Caki2 (cell line): ENCODE measurements at regions not wholly inside any gene's neighbourhood (a gene's known extent, or its start where the extent isn't known, plus 50 kb on each side); places are given as distances from the start of the nearest gene placed in this dataset.

Source experiments
- DNase-seq: peaks from one replicate; pipeline ENCODE4 v3.0.0-alpha.2; 2015; ENCODE audit warnings: low read depth
- in situ Hi-C: cut with HindIII; loops from 2 replicates; pipeline ENCODE4 v1.10.0; 2016; ENCODE audit warnings: low sequenced_read_pairs, low pct_unique_long_range_greater_than_20kb, mixed read lengths

DNA sequence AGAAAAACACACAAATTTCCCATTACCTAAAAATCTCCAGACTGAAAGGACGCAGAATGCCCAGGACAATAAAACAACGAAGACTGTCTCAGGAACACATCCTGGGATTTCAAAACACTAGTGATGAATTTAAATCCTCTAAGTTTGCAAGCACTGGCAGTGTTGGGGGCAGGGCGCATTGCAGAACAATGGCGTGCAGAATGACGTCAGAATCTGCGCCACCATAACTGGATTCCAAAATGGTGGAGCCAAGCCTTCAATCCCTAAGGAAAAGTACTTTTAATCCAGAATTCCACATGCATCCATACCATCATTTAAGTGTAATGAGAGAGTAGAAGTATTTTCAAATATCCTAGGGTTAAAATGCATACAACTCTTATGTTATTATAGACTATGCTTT lies 679.1 kb downstream of the TRIML1 start:
- no peak for DNase-seq
- in situ Hi-C loops = no loop called here

DNA sequence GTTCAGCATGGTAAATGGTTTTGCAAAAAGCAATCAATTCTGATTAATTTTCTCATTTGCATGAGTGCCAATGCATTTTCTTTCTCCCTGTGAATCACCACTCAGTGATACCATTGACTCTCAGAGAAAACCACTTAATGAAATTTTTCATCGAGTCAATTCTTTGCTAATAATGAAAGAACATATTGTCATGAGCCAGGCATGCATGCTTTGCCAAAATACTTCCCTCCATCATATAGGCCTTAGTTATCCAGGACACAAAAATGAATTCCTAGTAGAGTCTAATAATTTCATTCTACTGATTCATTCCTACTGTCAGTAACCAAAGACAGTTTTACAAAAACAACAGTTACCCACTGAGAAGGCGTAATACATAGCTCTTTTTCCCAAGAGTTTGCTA lies 680.0 kb downstream of the TRIML1 start:
- no peak for DNase-seq
- in situ Hi-C loops = no loop called here

DNA sequence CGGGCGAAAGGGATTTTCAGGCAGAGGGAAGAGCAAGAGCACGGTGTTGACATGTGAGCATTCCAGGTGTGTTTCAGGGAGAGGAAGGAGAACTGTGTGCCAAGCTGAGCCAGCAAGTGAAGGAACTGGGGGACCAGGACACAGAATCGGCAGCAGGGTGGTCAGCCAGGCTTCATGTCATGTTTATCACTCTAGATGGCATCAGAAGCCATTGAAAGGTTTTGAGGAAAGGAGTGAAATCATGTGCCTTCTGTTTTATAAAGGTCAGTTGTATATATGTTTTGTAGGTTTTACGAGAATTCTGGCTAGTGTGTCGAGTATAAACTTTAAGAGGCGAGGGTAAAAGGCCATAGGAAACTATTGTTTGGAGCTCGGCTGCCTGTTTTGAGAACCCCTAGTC lies 682.3 kb downstream of the TRIML1 start:
- DNase-seq = no peak
- in situ Hi-C loops = no loop called here

DNA sequence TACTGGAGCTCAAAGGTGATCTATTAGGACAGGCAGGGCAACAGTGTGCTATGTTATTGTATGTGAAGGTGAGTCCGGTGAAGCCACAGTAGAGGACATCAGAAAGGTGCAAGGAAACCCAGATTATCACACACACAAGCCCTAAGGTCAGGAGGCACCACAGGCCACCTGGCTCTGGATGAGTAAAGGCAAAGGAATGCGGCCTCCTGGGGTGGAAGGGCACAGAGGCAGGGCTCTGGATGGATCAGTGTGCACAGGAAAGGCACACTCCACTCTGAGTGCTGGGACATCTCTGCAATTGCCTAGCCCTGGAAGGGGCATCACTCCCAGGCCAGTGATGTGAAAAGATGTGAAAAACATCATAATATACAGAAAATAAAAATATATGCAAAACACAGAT lies 683.5 kb downstream of the TRIML1 start:
- DNase-seq = peak; percentile 12
- in situ Hi-C loops = no loop called here

DNA sequence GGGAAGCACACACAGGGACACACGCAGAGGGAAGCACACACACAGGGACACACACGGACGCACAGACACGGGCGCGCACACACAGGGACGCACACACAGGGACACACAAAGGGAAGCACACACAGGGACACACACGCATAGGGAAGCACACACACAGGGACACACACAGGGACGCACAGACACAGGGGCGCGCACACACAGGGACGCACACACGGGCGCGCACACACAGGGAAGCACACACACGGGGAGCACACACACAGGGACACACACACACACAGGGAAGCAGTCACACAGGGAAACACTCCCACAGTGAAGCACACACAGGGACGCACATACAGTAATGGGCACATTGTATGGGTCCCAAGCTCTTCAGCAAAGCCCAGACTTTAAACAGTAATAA lies 685.3 kb downstream of the TRIML1 start:
- no peak for DNase-seq
- in situ Hi-C loops = no loop called here

DNA sequence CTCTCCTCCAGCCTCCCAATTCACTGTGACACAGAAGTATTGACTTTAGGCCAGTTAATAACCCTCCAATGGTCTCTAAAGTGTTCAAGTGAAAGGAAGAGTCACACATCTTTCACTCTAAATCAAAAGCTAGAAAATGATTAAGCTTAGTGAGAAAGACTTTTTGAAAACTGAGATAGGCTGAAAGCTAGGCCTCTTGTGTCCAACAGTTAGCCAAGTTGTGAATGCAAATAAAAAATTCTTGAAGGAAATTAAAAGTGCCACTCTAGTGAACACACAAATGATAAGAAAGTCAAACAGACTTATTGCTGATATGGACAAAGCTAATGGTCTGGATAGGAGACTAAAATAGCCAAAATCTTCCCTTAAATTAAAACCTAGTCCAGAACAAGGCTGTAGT lies 687.2 kb downstream of the TRIML1 start:
- no peak for DNase-seq
- in situ Hi-C loops = no loop called here

DNA sequence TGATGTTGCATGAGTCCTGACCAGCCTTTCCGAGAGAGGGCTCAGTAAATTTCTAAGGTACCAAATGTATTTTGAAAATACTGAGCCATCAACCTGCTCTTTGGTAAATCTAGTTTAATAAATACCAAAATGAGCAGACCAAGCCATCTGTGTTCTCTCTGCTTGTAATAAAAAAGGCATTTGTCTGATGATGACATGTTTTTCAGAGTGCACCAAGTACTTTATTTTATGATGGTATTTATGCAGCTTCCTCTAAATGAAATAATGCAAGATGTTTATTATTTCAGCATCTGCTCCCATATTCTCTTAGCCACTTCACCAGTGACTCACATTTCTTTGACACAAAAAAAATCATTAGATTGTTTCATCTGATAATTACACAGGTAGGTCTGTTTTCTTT lies 700.5 kb downstream of the TRIML1 start:
- in situ Hi-C loops = no loop called here
- no peak for DNase-seq

DNA sequence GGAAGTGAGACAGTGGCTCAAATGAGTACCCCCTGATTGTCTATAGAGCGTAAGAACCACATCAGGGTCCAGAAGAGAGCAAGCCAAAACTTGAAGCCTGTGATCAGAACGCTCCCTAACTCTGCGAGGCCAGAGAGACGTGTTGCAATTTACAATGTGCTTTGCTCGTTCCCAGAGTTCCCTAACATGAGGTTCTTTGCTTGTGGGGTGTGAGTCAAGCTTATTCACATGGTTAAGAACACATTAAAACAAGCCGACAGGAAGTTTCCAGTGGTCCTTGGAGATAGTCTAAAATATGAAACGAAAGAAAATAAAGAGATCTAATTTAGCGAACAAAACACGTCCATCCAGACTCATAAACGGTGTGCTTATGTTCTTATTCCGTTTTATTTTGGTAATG lies 702.3 kb downstream of the TRIML1 start:
- in situ Hi-C loops = no loop called here
- no peak for DNase-seq

DNA sequence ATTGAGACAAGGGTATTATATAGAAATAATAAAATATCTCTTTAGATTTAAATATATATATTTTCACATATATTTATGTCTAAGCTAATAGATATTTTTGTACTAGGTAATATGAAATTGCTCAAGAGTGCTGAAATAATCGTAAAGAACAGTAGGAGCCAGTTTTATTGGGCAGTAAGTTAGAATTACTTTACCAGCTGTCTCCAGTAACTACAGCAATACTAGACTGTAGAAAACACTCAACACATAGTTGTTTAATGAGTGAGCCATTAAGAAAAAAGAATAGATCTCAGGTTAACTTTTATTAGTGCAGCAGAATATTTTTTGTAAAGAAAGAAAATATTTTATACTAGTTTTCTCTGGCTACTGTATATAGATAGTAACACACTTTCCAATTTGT lies 715.2 kb downstream of the TRIML1 start:
- in situ Hi-C loops = no loop called here
- no peak for DNase-seq

DNA sequence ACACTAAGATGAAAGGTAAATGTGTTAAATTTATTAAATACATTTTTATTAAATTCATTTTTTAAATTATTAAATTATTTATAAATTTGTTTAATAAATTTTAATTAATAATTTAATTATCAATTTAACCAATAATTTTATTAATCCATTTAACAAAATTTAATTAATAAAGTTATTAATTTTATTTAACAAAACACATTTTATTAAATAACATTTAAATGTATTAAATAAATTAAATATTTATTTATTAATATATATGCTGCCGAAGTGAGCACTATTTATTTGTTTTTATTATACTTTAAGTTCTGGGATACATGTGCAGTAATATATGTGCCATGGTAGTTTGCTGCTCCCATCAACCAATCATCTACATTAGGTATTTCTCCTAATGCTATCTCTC lies 719.5 kb downstream of the TRIML1 start:
- DNase-seq = no peak
- in situ Hi-C loops = no loop called here

DNA sequence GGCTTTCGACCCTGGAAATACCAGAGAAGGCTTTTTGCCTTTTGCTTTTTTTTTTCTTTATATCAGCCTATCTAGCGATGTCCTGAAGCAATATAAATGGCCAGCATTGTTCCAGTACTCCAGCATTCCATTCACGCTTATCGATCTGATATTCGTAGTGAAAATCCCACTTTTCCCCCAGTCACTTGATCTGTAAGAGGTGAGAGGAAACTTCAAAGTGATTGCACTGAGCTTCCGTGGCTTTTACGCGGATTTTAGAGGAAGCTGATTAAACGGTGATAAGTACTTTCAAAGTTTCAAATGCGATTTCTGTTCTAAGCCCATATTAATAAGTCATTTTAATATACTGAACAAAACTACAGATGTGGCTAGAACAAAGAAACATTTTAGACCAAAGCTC lies 725.5 kb downstream of the TRIML1 start:
- no peak for DNase-seq
- in situ Hi-C loops = no loop called here

DNA sequence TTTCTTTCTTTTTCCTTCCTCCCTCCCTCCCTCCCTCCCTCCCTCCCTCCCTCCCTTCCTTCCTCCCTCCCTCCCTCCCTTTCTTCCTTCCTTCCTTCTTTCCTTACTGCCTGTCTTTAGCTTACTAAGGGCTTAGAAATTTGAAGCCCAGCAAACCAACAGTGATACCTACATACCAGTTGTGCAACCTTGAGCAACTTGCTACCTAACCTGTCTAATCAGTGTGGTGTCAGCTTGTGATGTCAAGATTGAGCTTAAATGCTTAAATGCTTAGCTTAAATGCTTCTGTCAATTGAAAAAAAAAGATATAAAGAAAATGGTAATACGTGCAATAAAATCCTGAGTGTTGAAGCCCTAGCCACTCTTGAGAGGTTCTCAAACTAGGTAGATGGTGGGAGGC lies 728.6 kb downstream of the TRIML1 start:
- in situ Hi-C loops = no loop called here
- no peak for DNase-seq

DNA sequence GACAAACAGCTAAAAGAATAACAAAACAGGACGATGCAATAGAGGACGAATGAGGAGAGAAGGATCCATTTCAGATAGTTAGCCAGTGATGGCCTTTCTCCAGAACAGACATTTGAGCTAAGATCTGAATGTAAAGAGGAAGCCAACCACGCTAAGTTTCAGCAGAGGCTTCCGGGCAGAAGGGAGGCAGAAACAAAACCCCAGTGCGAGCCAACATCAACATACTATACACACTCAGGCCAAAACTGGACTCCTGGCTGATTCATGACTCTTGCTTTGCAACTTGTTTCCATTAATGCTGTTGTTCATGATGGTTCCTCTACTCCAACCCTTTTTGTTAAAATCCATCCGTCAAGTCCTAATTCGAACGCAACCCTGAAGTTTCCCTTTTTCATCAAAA lies 730.3 kb downstream of the TRIML1 start:
- DNase-seq = no peak
- in situ Hi-C loops = no loop called here

DNA sequence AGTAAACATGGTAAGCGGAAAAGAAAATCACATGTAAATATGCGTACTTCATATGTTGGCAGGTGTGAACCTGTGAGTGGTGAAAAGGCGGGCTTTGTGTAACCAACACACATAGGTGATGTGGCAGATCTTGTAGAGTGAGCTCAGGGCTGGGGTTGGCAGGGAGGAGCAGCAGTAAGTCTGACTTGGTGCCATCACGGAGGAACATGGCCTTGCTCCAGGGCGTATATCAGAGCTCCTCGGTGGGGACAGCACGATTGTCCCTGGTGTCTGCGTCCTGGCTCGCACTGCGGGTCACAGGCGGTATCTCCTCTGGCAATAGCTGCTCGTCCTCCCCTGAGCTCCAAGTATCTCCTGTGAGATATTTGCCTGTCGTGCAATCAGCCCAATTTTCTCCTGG lies 733.6 kb downstream of the TRIML1 start:
- in situ Hi-C loops = no loop called here
- no peak for DNase-seq

DNA sequence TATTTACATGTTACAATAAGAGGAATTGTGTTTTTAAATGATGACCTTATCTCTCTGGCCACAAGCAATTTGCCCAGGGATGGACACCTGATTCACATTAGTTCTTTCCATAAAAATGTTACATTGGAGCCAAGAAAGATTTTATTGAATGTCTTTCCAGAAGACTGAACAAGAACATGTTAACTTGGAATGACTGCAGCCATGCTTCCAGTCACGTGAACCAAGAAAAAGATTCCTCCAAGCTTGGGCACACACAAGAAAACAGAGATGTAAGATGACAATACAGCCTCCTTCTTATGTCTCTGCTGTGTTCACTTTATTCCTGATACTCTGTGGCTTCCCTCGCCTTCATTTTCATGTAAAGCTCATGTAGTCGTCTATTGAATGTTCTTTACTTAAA lies 737.6 kb downstream of the TRIML1 start:
- no peak for DNase-seq
- in situ Hi-C loops = no loop called here

DNA sequence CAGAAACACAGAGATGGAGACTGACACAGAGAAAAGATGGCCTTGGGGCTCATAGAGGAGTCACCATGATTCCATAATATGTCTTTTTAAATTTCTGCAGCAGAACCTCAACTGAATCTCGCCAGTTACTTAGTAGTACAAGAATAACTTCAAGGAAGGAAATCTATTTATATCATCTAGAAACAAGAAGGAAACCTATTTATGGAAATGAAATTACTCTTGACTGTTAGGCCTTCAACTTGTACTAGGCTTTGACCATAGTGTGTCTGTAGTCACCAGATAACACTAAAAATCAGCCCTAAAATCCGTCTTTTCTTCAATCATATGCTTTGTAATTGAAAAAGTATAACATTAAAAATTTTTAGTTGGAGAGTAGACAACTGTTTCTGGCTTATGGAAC lies 740.4 kb downstream of the TRIML1 start:
- no peak for DNase-seq
- in situ Hi-C loops = no loop called here

DNA sequence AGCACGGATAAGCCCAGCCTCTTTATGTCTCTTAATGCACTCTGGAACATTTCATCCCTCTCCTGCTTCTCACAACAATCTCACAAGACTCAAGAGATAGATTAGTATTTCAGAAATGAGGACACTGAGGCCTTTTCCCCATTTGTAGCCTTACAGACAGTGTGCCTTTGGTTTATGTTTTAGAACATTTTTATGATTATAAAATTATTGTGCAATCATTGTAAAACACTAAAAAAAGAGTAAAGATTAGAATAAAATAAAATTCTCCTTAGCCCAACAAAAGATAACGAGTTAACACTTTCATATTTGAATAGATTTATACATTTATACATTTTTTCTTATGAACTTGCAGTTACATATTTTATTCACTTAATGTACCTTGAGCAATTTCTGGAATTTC lies 748.7 kb downstream of the TRIML1 start:
- in situ Hi-C loops = no loop called here

DNA sequence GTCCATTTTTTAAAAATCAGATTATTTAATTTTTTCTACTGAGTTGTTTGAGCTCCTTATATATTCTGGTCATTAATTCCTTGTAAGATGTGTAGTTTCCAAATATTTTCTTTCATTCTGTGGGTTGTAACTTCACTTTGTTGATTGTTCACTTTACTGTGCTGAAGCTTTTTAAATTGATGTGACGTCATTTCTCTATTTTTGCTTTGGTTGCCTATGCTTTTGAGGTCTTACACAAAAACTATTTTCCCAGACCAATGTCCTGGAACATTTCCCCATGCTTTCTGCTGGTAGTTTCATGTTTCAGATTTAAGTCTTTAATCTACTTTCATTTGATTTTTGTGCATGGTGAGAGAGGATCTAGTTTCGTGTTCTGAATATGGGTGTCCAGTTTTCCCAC lies 753.6 kb downstream of the TRIML1 start:
- DNase-seq = no peak
- in situ Hi-C loops = no loop called here

More for the DNA sequence above, 748.7 kb downstream of the TRIML1 start:
- DNase-seq = no peak

DNA sequence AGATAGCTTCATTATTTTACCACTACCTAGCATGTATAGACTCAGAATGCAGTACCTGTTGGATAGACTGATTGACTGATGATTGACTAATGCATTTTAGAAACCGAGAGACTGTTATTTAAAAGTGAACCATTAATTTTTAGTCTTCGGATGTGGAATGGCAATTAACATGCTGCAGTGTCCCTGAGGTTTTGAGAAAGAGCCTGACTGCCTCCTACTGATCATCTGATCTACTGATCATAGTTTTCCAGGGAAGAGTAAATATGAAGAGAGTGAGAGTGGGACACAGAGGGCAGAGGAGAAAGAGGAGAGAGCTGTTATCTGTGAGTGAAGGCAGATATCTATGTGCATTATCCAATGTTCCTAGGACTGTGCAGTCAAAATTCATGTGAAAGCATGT lies 764.7 kb downstream of the TRIML1 start:
- in situ Hi-C loops = no loop called here
- DNase-seq = no peak

DNA sequence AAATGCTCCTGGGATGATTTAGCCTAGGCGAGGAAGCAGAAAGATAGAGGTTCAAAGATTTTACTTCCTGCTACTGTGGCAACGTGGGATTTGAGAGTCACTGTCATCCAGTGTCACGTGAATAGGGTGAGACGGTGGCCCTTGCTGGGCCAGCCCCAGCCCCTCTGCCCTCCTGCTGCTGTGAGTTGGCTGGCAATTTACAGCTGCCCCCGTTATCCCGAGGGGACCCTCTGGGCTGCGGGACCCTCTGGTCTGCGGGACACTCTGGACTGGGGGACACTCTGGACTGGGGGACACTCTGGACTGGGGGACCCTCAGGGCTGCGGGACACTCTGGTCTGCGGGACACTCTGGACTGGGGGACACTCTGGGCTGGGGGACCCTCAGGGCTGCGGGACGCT lies 765.4 kb downstream of the TRIML1 start:
- DNase-seq = no peak
- in situ Hi-C loops = no loop called here

DNA sequence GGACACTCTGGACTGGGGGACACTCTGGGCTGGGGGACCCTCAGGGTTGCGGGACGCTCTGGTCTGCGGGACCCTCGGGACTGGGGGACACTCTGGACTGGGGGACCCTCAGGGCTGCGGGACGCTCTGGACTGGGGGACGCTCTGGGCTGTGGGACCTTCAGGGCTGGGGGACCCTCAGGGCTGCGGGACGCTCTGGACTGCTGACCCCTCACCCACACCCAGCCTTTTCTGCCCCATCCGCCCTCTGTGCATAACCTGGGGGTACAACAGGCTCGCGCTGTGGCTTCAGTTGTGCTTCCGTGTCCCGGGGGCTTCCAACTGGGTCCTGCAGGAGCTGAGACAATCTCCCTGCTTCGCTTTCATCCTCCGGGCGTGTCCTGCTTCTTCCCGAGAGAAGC lies 766.0 kb downstream of the TRIML1 start:
- in situ Hi-C loops = no loop called here
- DNase-seq = no peak
